HG03457 (cell line): ENCODE measurements at regions not wholly inside any gene's neighbourhood (a gene's known extent, or its start where the extent isn't known, plus 50 kb on each side); places are given as distances from the start of the nearest gene placed in this dataset.

Experiments
- ATAC-seq: cut with Tn5 transposase; IDR thresholded peaks from one replicate; pipeline ENCODE4 v1.9.1; 2021; ENCODE audit warnings: moderate number of reproducible peaks; ENCODE audit not compliant: unreplicated experiment

DNA sequence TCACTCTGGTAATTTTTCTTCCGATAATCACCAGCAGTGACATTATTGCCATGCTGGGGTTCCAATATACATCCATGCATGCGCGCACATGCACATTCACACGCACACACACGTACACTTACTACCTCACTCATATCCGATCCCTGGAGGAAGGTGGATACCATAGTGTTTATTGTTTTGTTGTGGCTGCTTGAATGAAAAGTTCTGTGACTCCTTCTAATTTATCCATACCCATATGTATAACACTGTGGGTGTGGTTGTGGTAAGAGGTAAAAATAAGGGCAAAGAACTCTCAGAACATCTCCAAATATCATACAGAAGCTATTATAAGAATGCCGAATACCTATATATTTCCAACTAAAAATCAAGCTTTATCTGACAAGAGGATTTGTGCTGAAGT lies 407.8 kb upstream of the PODXL start:
- ATAC-seq, result no peak

DNA sequence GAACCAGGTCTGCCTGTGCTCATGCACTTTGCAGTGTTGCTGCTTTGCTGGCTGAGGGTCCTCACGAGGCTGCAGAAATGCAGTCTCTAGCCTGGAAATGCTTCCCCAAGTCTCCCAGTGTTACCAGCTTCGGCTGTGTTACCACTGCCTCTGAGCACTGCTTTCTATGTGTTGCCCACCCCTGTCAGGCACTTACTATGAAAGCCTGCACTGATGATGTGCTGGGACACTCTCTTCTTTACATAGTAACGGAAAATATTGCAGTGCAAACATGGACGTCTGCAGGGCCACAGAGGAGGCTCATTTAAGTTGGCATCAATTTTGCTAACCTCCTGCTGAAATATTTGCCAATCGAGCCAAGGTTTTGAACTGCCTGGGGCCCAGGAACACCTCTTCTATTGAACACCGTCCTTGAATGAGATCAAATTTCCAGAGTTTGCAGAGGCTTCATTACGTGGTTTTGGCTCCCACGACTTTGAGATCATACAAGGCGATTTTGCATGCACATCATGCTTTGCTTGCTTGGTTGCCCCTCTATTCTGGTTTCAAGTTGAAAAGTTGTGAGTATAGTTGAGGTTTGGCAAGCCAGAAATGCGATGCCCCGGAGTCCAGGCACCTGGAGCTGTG lies 404.7 kb upstream of the PODXL start:
- no peak for ATAC-seq

DNA sequence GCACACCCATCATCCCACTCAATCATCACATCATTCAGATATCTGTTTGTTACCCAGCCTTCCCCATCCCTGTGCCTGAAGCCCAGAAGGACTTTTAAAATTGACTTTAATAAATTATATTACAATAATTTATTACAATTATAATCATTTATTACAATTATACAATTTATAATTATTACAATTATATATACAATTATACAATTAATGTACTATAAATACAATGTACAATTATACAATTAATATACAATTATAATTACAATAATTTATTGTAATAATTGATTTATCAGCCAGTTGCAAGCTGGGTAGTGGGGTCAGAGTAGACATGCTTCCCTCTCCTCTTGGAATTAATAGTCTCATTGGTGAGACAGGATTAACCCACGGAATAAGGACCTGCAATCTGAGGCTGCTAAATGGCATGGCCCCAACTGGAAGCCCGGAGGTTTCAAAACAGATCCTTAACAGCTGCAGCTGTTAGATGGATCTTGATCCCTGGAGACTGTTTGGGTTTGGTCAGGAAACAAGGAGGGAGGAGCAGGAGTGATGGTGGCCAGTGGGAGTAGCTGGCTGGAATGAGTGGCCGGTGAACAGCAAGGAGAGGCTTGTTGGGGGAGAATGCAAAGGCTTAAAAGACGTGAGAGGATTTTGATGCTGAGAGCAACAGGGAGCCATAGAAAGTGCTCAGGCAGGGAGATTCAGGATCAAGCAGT lies 402.8 kb upstream of the PODXL start:
- ATAC-seq, result no peak

DNA sequence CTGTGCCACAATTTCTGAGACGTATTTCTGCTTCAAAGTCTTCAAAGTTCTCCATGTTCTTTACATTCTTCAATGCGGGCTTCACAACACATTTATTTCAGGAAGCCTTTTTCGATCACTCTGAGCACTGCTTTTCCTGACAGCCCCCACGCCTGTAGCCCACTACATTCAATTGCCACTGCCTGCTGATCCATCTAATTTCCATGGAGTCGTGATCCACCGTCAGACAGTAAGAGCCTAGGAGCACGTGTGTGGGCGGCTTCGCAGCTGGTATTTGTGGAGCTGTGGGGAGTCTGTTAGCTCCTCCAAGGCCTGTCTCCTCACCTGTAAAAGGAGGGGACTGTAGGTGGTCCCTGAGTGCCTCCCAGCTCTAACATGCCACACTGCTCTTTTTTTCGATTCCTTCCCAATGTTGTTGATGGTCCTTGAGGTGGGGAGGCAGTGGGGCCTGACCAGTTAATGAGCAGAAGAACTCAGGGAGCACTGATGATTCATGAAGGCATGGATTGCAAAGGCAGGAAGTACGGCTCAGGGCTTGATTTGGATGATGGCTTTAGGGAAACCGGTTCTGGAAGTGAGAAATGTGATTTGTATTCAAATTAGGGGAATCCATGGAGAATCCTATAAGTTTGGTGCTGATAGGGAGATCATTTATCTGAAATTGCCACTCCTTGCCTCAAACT lies 401.1 kb upstream of the PODXL start:
- ATAC-seq, result no peak

DNA sequence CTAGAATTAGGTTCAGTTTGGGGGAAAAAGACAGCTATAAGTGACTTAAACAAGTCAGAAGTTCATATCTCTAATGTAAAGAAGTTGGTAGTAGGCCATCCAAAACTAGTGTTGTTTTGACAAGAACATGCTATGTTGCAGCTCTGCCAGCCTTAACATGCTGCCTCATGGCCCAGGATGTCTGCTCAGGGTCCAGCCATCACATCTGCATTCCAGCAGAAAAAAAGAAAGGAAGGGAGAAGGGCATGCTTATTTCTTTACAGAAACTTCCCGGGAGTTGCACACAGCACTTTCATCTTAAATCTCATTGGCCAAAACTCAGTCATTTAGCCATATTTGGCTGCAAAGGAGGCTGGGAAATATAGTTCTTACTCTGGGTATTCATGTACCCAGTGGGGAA lies 400.4 kb upstream of the PODXL start:
- ATAC-seq, result no peak

DNA sequence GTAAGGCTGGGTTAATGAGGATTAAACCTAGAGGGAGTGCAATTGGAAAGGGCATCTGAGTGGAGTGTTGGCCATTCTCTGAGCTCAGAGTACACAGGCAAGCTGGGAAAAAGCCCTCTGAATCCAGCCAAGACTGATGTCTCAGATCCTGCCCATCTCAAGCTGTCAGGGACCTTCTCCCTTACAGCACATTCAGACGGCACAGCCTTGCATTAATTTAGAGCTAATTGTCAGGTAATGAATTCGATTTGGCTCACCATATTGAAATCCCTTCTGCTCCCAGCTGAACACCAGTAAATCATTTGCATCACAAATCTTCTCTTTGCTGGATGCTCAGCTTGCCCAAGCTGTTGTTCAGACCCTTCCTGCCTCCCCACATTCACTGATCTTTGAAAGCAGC lies 399.3 kb upstream of the PODXL start:
- ATAC-seq, result no peak

DNA sequence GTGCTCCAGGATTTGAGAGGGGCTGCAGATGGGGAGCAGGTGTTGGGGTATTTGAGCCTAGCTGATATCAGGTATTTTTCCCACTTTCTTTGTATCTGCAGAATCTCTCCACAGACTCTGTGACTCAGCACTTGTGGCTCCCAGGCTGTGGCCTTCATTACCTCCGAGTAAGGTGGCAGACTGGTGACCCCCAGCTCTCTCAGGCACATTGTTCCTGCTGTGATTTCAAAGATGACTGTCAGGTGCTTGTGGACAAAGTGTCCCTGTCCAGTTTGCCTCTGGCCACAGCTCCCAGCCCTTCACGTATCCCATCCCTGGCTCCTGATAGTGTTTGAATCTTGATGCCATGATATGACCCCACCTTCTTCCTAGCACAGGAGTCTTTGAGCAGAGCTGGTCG lies 396.8 kb upstream of the PODXL start:
- ATAC-seq, result no peak

DNA sequence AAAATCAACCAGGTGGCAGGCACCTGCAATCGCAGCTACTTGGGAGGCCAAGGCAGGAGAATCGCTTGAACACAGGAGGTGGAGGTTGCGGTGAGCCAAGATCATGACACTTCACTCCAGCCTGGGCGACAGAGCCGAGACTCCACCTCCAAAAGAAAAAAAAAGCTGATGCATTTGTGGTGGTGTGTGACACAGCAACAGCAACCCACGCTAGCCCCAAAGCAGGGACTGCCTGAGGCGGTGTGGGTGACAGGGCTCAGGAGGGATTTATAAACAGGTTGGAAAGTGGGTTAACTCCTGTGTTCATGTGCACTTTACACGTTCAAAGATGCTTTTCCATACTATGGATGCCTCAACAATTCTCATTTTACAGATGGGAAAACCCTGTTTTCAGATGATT lies 395.9 kb upstream of the PODXL start:
- no peak for ATAC-seq

DNA sequence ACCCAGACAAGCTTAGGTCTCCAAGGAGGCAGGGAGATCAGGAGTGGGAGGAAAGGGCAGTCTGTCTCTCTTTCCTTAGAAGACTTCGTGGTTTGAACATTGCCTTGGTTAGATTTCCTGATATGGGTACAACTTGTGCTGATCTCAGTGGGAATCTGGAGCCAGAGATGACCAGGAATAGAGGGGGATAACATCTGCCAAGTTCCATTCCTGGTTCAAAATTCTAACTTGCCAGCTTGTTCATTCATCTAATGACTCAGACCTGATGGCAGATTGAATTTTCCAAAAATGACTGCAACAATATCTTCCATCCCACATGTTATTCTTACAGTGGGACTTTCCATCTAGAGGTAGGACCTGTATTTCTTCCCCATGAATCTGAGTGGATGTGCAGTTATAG lies 394.3 kb upstream of the PODXL start:
- ATAC-seq, result no peak

DNA sequence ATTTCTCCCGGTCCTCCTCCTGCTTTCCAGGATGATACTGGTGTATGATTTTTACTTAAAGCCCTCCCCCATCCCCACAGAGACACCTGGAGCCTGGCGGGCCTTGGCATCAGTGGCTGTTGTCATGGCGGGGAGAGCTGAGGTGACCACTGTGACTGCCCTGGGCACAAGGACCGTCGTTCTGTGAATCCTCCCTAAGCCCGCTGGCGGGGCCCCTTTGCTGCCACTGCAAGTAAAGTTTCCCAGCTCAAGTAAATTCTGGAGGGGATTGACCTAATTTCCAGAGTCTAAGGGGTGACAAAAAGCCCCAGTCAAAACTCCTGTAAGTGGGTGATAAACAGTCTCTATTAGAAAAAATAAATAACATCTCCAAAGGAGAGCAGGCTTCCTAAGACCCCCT lies 393.2 kb upstream of the PODXL start:
- no peak for ATAC-seq

DNA sequence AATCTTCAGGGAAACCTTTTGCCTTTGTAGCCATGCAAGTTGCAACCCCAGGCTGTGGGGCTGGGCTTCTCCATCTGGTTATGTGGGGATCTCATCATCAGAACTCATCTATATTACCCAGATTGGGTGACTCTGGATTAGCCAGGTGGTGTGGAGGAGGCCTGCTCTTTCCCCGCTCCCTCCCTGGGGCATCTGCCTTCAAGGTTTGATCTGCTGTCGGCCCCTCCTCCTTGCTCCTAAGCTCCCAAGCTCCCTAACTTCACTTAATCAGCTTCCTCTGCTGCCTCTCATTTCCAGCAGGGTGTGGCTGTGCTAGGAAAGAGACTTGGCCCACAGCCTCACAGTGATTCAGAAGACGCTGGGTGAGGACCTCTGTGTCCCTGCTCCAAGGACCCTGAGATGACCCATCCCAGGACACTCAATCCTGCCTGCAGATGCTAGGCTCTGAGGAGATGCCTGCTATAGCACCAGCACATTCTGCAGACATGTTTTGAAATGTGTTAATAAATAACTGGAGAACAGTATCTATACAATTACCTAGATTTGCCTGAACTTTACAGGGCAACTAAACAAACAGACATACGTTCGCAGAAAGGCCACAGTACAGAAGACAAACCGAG lies 392.1 kb upstream of the PODXL start:
- no peak for ATAC-seq

DNA sequence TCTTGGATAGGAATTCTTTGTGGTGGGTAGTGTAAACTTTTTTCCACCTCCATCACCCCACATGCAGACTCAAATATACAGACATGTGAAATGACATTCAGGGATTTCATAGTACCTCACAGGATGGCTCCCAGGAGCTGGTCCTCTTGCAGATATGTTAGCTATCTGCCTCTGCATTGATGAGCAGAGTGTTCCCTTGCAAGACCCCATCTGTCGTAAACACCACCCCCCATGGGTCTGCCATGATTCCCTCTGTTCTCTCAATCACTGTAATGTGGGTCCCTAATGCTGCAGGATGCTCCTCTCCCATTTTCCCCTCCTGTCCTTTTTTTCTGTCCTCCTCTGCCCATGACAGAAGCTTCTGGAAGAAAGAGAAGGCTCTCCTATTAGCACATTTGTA lies 391.2 kb upstream of the PODXL start:
- ATAC-seq, result no peak

DNA sequence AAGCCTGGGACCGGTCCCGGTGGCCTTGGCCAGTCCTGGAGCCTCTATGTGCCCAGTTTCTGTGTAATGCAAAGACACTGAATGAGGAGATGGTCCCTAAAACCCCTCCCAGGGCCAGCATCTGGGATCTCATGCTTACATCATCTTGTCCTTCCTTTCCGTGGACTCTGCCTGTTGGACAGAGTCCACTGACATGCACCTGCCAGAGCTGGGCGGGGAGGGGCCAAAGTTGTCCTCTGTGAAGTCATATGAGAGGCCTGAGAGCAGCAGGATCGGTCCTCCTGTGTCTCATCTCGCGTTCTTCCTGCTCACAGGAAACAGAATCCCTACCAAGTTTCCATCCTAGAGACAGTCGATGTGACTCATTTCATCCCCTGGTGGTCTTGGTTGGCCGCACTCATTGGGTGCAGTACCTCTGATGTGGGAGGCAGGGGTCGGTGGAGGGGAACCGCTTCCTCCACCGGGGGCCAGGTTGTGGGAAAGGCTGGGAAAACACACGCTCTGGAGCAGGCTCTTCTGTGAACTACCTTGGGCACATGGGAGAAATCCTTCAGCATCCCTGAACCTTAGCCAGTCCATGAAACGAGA lies 389.6 kb upstream of the PODXL start:
- ATAC-seq, result no peak

DNA sequence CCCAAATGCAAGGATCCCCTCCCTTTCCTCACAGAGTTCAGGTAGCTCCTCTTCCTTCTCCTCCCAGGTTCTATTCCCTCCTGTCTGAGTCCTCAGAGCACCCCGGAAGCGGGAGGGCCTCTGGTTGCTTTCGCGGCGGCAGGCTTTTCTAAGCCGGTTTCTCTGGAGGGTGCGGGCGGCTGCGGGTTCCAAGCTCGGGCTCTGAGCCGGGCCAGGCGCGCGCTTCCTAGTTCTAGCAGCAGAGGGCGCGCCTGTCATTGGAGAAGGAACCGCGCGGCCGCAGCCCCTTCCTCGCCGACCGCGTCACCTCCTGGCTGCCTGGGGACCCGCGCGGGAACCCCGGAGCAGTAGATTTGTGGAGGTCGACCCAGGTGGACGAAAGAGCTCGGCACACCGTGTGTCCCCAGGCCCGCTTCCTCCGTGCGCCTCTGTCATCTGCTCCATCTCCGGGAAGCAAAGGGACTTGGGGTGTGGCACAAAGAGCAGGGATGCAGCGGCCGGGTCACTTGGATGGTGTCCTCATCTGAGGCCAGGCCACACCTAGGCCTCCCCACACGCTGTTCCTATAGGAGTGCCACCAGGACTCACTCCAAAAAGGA lies 389.0 kb upstream of the PODXL start:
- ATAC-seq, result no peak

DNA sequence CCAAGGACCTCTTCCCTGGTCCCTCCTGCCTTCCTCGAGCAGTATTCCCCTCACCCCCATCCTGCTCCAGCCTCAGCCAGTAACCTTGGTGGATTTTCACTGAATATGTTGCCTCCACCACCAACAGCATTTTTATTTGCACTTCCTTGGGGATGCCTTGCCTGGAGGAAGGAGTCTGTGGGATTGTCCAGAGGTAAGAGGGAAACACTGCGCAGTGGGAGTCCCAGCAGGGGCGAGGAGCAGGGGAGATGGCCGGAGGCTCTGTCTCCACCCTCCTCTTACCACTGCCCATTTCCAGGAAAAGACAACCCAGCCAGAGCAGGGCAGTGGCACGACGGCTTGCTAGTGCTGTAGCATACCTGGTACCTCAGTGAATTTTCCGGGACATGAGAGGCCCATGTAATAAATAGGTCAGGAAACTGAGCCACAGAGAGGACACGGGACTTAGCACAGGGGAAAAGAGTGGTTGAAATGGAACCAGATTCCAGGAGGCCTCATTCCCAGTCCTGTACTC lies 388.2 kb upstream of the PODXL start:
- no peak for ATAC-seq

DNA sequence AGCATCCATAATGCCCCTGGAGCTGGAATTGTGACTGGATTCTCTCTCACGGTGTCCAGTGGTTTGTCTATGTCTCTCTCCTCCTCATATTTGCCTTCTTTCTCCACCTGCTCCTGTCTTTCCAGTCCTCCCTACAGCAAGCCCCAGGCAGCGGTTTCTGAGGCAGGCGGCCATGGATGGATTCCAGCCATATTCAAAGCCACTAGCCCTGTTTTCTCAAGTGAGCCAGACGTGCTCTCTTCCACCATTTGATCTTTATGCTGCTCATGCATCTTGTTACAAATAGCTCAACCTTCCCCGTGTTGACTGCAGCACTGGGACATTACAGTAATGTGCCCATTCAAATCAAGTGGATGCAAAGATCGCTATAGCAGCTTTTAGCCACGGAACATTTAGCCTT lies 387.2 kb upstream of the PODXL start:
- no peak for ATAC-seq

DNA sequence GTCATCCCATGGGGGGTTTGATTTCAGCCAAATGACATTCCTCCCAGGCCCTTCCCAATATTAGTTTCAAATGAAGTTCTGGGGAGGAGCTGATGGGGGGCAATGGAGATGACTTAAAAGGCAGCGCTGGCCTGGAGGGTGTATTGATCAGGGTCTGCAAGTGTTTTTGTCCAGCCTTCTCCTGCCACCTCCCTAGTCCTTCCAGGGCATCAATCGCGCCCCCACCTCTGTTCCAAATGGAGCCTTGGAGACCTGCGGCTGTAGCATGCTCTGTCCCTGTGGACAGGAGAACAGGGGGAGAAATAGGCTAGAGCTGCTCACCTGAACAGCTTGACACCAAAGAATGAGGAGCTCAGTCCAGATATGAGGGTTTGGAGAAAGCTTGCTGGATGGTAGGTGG lies 386.8 kb upstream of the PODXL start:
- ATAC-seq, result no peak

DNA sequence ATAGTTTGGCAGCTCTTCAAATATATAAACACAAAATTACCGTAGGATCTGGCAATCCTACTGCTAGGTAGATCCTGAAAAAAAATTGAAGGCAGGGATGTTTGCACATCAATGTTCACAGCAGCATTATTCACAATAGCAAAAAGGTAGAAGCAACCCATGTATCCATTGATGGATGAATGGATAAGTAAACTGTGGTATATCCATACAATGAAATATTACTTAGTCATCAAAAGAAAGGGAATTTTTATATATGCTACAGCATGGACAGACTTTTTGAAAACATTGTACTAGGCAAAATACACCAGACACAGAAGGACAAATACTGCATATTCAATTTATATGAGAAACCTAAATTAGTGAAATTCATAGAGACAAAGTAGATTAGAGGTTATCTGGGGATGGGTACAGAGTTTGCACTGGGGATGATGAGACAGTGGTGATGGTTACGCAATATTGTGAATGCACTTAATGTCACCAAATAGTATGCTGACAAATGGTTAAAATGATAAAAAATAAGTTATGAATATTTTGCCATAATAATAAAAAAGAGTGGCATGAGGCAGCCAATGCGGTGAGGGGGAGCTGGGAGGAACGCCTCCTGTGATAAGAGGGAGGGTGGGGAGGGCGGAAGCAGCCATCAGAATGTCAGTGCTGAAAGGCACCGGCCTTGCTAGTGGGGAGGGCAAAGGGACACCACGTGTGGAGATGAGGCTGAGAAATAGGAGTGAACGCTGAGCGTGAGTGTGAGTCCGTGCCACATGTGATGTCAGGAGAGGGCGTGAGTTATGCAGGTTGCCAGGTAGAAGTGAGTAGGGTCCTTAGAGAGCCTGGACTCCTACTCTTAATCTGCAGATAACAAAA lies 386.1 kb upstream of the PODXL start:
- no peak for ATAC-seq

DNA sequence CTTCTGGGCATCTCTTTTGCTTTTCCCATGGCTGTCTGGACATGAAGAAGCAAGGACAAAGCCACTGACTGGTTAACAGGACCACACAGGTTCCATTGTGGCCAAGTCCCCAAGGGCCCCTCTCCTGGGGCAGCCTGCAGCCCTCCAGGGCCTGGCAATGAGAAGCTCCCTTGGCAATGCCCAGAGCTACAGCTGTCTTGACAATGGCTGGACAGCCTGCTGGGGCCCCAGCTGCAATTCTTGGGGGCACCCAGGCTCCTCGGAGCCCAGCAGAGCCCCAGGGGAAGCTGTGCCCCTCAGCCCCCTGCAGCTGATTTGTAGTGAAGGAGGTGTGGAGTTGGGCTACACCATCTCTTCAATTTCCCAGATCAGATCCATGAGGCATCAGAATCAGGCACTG lies 384.9 kb upstream of the PODXL start:
- no peak for ATAC-seq

DNA sequence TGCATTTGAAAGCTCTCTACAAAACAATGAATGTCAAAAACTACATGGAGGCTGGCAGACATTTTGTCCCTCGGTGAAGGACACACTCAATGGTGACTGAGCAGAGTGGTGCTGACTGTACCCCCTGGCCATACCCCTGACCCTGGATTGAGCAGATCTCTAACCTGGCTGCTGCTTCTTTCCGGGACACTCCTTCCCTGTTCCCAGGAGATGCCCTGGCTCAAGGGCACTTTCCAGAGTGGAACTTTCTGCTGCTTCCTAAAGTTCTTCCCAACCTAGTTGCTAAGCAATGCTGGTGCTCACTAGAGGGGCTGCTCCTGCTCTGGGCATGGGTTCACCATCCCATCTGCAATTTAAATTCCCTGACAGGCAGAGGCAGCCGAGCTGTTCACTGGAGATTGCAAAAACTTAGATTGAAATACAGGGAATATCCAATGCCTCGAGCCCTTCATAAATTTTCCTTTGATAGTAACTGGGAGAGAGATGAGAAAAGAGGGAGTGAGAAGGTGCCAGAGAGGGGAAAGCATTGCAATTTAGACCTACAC lies 384.3 kb upstream of the PODXL start:
- no peak for ATAC-seq
